ENCODE measurements at regions not wholly inside any gene's neighbourhood (a gene's known extent, or its start where the extent isn't known, plus 50 kb on each side); places are given as distances from the start of the nearest gene placed in this dataset.

DNA sequence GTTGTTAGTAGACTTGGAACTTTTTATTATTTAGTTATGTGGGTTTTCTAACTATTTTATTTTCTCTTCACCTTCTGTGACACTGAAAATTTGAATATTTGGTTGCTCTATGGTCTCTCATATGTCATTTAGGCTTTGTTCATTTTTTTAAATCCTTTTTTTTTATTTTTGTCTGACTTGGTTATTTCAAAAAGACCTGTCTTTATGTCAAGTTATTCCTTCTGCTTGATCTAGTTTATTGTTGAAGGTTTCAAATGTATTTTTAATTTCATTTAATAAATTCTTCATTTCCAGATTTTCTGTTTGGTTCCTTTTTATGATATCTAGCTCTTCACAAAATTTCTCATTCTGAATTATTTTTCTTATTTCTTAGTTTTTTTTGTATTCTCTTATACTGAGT, 160.6 kb upstream of the ATP5MC3 start:
- H3K14ac ChIP-seq (ENCODE audit: insufficient read length), result no peak overlapping the region
- no peak overlapping the region for H2AFZ ChIP-seq (ENCODE audit: low read length)
- no peak overlapping the region for H3K9ac ChIP-seq (replicated peaks in 1 of 4; ENCODE audit: extremely low read depth in 1 of 4, low read depth in 3 of 4, low read length in 3 of 4)
- no peaks in the 10 kb centered on the region for H3K36me3 ChIP-seq (ENCODE audit: control insufficient read depth in 2 of 4, insufficient read depth in 4 of 4, low read length in 3 of 4)
- H3K4me3 ChIP-seq (ENCODE audit: extremely low read depth in 1 of 4, insufficient read depth in 2 of 4, low read depth in 3 of 4, low read length in 4 of 4), result no peak overlapping the region
- no peak overlapping the region for H2BK15ac ChIP-seq (ENCODE audit: low read length)
- ChIA-PET CTCF (ENCODE audit: partially characterized antibody) (no interaction called here), POLR2A (ENCODE audit: partially characterized antibody) (no interaction called here)
- no peaks in the 10 kb centered on the region for H3K27me3 ChIP-seq (replicated peaks in 1 of 4; ENCODE audit: control insufficient read depth in 3 of 4, extremely low read depth in 1 of 4, insufficient read depth in 3 of 4, low read length in 3 of 4)
- no peak overlapping the region for H4K8ac ChIP-seq (ENCODE audit: extremely low read depth, insufficient read depth, low read length)
- no peaks in the 10 kb centered on the region for H3K4me1 ChIP-seq (replicated peaks in 1 of 4; ENCODE audit: control insufficient read depth in 3 of 4, insufficient read depth in 4 of 4, low read length in 3 of 4)
- peaks cover 0 to 3% of the 10 kb centered on the region in 2 experiments; a peak in 1 of 4 replicates for H3K9me3 ChIP-seq (ENCODE audit: insufficient read depth in 2 of 2, low read depth in 1 of 2, low read length in 1 of 2)
- no peak overlapping the region for H3K23ac ChIP-seq (ENCODE audit: insufficient read length)
- no peak overlapping the region for H2BK20ac ChIP-seq (ENCODE audit: low read length)
- no peaks in the 10 kb centered on the region for H3K23me2 ChIP-seq (ENCODE audit: low read depth, low read length)
- no peak overlapping the region for H4K5ac ChIP-seq (ENCODE audit: insufficient read length, low read depth, low read length)
- peaks cover 0 to 3% of the 10 kb centered on the region in 2 experiments for H4K20me1 ChIP-seq (replicated peaks in 1 of 2; ENCODE audit: control insufficient read depth in 1 of 2, insufficient read depth in 2 of 2, low read length in 2 of 2)
- H3K79me2 ChIP-seq (ENCODE audit: control insufficient read depth in 1 of 2, insufficient read depth in 2 of 2, low read length in 2 of 2), result no peaks in the 10 kb centered on the region
- H2BK12ac ChIP-seq (ENCODE audit: low read depth, low read length), result no peak overlapping the region
- H3K56ac ChIP-seq (replicated peaks; ENCODE audit: insufficient read length, low read depth, low read length), result no peak overlapping the region
- H2AK5ac ChIP-seq (ENCODE audit: low read depth, low read length), result no peak overlapping the region
- no peak overlapping the region for H3K4me2 ChIP-seq (ENCODE audit: insufficient read depth in 1 of 2, low read depth in 2 of 2, low read length in 2 of 2)
- H2BK5ac ChIP-seq (ENCODE audit: low read depth, low read length), result no peak overlapping the region
- H3K18ac ChIP-seq (ENCODE audit: extremely low read depth, low read length), result no peak overlapping the region
- DNase-seq (ENCODE audit: low read depth in 1 of 2, low spot score in 2 of 2) (no peak), FAIRE-seq (no peak)
- no peak overlapping the region for H4K91ac ChIP-seq (replicated peaks; ENCODE audit: insufficient read length, low read length)
- H2BK120ac ChIP-seq (replicated peaks; ENCODE audit: low read depth, low read length), result no peak overlapping the region
- no peak overlapping the region for H3K27ac ChIP-seq (ENCODE audit: low read depth, low read length)
- no peaks in the 10 kb centered on the region for H3K79me1 ChIP-seq (ENCODE audit: low read depth, low read length)
- no peak overlapping the region for H3K4ac ChIP-seq (replicated peaks; ENCODE audit: insufficient read length, low read depth, low read length)
- TF ChIP-seq KDM1A (IDR thresholded peaks at IDR 0.05; ENCODE audit: borderline replicate concordance, low read length) (no peak), TBP (IDR thresholded peaks at IDR 0.05; ENCODE audit: low read depth, low read length) (no peak), YY1 (IDR thresholded peaks at IDR 0.05; ENCODE audit: low read depth, low read length) (no peak), POLR2AphosphoS5 (IDR thresholded peaks at IDR 0.05; ENCODE audit: low read depth, low read length) (no peak), EP300 (IDR thresholded peaks at IDR 0.05; ENCODE audit: borderline replicate concordance in 1 of 2, low read depth in 2 of 2, low read length in 2 of 2) (no peak), SP2 (IDR thresholded peaks at IDR 0.05; ENCODE audit: low read length) (no peak), TAF7 (optimal IDR thresholded peaks at IDR 0.05; ENCODE audit: borderline replicate concordance, low read depth, low read length) (no peak), TEAD4 (IDR thresholded peaks at IDR 0.05; ENCODE audit: low read depth, low read length) (no peak), NANOG (IDR thresholded peaks at IDR 0.05; ENCODE audit: insufficient read depth, low read depth, low read length, poor library complexity, severe bottlenecking) (no peak), SIRT6 (IDR thresholded peaks at IDR 0.05; ENCODE audit: low read length) (no peak), ATF2 (IDR thresholded peaks at IDR 0.05; ENCODE audit: low read length) (no peak), CREB1 (IDR thresholded peaks at IDR 0.05) (no peak), ATF3 (IDR thresholded peaks at IDR 0.05; ENCODE audit: insufficient read depth, low read depth, low read length) (no peak), CHD1 (IDR thresholded peaks at IDR 0.05; ENCODE audit: low read depth, low read length) (no peak), BCL11A (IDR thresholded peaks at IDR 0.05; ENCODE audit: low read depth in 2 of 2, low read length in 2 of 2) (no peak)

Measured in H1 (cell line).